Epidermal melanocyte (primary cell): ENCODE measurements at regions not wholly inside any gene's neighbourhood (a gene's known extent, or its start where the extent isn't known, plus 50 kb on each side); places are given as distances from the start of the nearest gene placed in this dataset.

Source experiments
- DNase-seq: peaks from one replicate; pipeline ENCODE4 v3.0.0; 2011; ENCODE audit warnings: low spot score; ENCODE audit not compliant: insufficient read length

DNA sequence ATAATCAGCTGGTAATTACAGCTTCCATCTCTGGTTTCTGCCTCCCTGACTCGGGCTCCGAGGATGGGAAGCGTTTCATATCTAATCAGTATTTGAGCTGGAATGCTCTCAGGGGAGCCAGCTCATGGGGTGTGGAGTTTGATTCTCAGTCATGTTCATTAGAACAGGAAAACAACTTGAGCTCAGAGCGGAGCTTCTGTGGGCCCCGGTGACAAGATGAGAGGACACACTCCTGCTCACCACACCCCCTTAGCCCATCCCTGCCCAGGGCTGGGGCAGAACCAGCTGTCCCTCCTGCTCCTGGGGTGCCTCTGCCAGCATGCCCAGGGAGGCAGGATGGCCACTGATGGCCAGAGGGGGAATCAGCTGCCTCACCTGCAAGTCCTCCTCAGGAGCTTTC is 726.0 kb downstream of the PTPRU start:
- no peak for DNase-seq

DNA sequence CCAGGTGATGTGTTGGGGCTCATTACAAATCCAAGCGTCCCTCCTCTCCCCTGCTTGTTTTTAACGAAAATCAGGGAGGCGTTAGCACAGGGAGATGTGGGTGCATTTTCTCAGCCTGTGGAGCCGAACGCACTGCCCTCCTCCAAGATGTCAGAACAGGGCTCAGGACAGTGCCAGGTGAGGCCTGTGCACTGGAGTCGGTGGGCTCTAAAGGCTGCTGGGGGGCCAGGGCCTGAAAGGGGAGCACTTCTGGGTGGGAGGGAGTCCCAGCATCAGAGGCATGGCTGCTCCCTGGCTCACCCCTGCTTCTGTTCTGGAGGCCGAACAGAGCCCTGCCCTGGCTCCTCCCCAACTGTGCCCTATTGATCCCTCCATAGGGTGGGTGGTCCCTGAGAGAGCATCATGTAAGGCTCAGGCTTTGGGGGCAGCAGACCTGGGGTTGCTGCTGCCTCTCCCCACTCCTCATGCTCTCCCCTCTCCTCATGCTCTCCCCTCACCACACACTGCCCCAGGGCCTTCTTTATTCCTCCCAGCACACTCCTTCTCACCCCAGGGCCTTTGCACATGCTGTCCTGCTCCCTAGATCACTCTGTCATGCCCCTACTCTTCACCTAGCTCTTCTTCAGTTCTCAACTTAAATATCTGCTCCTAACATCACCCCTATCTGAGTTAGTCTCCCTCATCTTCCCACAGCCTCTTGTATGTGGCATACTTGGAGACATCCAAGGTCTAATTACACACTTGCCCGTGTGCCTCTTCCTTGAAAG is 725.2 kb downstream of the PTPRU start:
- DNase-seq: no peak

DNA sequence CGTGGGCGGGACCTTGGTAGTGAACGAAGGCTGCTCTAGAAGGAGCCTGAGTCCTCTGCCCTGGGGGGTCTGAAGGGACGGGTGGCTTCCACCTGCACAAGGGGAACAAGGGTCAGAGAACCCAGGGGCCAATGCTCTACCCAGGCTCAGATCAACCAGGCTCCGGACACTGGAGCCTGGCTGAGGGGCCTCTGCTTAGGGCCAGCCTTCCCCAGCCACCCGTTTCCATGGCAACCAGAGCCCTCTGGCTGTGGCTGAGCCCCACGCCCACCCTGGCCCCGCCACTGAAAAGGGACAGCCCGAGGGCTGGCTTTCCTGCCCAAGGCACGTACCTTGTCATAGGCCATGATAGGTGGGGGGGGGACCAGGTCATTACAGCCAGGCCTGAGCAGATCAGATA is 724.6 kb downstream of the PTPRU start:
- DNase-seq: no peak

DNA sequence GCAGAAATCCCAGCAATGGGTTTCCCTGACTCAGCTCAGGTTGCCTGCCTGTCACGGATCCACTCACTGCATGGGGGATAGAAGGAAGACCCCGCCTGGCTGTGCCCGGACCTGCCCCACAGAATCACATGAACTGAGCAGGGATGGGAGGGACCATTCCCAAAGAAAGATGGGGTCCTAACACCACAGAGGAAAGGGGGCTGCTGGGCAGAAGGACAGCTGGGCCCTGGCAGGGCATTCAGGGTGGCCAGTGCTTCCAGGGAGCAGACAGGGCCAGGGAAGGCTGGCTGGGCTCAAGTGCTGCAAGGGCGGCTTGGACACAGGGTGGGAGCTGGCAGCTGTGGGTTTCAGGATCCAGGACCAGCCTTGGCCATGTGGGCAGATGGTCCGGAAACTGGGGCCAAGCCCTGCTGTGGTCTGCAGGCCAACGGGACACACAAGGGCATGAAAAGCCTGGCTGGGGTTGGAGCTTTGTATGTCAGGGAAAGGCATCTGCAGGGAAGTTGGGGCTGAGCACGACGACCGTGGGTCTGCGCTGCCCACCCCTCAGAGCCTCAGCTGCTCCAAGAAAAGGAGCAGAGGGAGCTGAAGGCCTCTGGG is 723.9 kb downstream of the PTPRU start:
- DNase-seq: no peak

DNA sequence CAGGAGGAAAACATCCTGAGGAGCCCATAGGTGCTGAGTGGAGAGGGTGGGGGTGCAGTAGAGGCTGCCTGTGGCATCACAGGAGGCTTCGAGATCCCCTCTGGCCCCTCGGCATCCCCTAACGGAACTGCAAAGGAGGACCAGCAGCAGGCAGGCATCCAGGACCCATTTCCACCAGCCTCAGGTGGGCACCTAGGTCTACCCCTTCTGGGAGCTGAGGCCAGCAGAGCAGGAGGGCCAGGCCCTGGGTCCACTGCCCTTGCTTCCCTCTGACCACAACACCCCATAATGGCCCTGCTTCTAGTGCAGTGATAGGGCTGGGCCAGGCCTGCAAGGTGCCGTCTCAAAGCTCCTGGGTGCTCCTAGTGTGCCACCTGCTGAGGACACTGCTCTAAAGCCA is 723.0 kb downstream of the PTPRU start:
- DNase-seq: no peak

DNA sequence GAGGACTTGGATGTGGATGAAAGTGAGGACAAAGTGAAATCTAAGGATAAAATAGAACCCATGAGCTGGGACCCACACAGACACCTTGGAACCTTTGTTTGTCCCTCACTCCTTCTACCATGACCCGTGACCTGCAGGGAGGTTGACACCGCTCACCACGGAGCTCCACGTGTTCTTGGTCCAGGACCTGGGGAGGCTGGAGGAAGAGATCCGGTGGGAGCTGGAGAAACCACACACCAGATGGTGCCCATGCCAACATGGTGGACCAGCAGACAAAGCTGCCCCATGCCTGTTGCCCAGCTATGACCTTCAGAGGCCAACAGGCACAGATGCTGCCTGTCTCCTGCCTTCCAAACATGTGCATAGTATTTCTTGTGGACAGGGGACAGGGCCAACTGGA is 721.9 kb downstream of the PTPRU start:
- DNase-seq: no peak

DNA sequence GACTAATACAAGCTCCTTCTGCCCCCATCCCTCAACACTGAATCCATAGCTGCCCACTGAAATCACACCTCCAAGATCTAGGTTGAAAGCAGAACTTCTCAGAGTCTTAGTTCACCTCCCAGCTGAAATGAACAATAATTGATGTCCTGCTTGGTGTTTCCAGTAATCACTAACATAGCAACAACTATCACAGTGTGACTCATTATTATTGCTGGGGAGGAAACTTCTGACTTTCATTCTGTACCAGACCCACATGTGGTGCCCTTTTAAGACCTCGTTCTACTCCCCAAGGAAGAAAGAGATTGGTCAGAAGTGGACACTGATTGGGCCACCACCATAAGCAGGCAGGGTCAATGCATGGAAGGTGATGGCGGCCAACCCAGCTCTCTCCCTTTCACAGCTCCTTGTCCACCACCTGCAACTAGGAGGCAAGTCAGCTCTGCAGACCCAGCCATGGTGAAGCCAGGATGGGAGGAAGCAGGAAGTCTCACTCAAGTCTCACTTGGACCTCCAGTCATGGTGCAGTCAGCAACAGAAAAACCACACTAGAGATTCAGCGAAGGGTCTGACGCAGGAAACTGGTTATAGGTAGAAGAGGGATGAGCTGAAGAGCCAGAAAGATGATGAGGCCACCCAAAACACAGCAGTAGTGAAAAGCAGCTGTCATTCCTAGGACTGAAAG is 720.2 kb downstream of the PTPRU start:
- DNase-seq: no peak

DNA sequence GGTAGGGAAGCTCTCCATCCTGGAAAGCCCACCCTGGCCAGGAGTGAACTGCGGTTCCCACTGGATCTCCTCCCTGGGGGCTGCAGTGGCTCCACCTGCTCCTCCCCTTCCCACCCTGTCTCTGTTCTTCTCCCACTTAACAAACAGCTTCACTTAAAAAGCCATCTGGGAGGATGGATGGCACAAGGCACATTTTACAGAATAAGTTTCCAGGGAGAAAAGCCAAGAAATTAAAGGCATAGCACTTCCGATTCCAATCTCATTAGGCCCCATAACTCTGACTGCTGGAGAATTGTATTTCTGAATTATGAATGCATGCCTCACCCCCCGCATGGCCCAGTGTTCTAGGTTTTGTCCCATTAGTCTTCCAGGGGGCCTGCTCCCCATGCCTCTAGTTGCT is 718.3 kb downstream of the PTPRU start:
- no peak for DNase-seq

DNA sequence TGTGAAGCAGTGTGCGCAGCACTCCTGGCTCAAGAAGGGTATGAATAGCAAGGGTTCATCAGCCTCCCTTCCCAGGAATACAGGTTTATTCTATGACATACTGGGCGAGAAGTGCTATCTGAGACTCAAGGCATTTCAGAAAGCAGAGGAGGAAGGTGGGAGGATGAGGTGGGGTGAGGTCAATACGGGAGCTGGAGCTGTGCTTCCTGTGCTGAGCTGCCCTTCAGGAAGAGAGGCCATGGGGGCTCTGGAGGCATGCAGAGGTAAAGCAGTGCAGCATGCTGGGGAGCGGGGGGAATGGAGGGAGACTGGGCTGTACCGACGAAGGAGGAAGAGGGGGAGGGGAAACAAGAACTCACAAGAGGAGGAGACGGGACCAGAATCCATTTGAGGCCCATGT is 717.6 kb downstream of the PTPRU start:
- DNase-seq: no peak

DNA sequence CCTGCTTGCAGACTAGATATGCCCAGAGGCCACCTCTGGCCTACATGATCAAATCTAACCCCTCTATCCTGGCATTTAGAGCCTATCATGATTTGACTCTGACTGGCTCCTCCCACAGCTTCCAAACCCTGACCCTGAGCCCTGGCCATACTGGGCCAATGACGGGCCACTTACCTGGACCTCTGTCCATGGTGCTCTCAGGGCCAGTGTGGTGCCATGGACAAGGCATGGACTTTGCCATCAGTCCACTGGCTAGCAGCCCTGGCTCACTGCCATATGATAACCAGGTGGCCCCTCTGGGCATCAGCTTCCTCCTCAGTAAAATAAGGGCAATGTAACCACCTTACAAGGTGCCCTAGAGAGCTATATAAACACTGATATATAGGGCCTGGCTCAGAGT is 713.4 kb downstream of the PTPRU start:
- DNase-seq: no peak

DNA sequence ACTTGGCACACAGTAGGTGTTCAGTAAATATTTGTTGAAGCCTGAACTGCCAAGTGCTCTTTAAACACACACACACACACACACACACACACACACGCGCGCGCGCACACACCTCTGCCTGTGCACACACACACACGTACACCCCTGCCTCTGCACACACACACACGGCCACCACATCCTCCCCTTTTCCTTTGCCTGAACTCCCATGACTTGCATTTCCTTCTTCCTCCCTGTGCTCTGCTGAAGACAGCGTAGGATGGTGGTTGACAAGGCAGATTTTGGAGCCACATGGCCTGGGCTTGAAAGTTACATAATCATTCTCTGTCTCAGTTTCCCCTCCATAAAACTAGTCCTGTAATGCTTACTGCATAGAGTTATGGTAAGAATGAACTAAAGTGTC is 712.3 kb downstream of the PTPRU start:
- no peak for DNase-seq

DNA sequence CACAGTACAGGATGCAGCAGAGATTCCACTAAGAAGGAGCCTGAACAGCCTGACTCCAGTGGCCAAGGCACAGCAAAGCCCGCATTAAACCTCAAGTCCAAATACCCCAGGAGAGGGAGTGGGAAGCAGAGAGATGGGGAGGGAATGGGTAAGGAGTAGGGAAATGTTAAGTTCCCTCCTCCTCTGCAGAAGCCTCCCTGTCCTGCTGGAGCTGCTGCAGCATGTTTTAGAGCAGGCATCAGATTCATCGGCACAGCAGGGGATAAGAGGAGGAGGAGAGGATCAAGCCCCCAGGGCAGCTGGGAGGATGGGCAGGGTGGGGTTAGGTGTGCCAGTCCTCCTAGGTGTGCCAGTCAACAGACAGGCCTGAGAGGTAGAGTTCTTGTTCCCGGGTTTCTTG is 709.7 kb downstream of the PTPRU start:
- no peak for DNase-seq

DNA sequence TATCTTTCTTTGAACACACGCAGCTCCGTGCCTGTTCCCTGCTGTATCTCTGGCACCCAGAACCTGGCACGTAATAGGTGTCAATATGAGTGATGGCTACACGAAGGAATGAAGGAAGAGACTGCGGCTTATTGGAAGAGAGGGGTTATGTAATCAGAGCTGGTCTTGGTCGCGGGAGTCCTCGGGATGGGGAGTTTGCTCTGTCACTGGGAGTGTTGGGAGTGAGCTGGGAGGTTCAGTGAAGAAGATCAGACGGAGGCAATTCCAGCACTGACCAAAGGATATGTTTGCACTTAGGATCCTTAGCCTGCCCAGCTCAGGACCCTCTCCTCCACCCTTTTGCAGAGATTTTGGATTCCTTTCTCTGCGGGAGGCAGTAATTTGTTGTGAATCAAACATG is 709.1 kb downstream of the PTPRU start:
- no peak for DNase-seq

DNA sequence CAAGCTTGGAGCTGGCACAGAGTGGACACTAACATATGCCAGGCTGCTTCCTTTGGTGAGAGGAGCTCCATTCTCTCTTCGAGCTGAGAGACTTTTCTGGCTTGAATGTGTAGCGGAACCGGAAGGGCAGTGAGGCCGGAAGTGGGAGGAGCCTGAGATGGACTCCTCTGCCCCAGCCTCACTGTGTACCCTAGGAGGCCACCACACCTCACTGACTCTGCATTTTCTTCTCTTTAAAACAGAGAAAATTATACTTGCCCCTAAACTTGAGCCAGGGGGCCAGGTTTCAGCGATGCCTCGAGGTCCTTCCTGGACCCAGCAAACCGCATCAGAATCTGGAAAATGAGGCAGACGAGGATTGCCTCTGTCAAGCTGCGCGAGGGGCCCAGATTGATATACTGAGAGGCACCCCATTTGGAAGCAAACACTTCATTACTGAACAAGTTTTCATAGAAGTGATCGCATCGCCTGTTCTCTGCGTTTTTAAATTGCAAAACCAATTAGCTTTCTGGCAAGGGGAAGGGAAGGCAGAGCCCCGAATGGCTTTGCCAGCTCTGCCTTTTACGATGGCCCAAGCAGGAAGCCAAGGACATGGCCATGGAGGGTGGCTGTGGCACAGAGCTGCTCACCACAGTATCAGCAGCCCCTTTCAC is 708.1 kb downstream of the PTPRU start:
- DNase-seq: no peak

DNA sequence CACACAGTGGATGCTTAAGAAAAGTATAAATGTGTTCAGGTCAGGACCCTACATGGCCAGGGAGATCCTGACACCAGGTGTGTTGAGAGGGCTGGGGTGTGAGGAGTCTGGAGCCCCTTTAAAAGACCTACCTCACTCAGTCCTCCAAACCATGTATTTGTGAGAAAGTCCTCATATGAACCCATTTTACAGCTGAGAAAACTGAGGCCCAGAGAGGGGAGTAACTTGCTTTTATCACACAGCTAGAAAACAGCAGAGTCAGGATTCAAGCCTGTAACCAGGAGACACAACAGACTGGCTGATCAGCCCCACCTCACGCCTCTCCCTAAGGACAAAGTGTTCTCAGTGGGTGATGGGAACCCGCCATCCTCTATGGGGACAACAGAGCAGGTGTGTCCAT is 706.7 kb downstream of the PTPRU start:
- DNase-seq: no peak

DNA sequence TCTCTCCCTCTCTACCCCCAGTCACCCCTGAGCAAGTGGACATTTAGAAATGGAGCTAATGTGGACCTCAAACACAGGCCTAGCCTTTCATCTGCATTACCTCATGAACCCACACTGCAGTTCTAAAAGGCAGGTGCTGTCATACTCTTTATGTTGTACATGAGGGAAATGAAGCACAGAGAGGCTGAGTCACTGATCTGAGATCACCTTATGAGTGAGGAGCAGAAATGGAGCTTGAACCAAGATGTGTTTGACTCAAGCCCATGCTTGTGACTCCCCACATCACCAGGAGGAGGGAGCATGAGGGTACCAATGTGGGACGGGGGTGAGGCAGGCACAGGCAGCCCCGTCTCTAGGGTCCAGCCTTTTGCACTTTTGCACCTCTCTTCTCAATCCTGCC is 702.8 kb downstream of the PTPRU start:
- no peak for DNase-seq

DNA sequence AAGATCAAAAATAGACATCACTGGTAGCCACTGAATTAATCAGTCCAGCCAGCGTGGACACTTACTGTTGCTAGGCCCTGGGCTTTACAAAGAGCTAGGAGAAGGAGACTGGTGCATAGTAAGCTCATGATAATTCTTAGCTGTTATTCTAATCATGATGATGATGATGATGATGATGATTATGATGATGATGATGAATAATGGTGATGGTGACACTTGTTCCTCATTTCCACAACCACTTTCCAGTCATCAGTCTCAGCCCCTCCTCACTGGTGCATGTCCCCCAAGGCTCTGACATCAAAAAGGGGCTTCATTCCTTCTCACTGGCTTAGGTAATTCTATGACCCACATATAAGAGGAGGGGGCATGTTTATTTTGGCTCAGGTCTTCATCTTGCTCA is 701.0 kb downstream of the PTPRU start:
- DNase-seq: no peak

DNA sequence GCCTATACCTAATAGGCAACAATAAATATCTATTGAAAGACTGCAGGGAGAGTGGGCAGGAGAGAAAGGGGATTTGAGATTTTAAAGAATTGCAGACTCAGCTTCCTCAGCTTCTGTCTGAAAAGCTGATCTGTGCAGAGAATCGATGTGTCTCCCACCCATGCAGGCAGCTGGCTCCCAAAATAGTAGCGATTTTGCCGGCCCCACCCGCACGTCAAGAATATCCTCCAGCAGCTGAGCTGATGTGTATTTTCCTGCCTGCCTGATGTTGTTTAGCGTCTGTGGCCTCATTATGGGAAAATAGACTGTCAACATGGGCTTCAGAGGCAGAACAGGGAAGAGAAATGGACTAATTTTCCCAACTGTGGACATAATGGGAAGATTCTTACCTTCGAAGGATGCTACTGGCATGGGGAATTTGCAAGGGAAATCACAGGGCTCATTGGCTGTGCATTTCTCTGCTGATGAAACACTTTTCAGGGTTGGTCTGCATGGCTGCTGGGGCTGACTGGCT is 699.8 kb downstream of the PTPRU start:
- no peak for DNase-seq

DNA sequence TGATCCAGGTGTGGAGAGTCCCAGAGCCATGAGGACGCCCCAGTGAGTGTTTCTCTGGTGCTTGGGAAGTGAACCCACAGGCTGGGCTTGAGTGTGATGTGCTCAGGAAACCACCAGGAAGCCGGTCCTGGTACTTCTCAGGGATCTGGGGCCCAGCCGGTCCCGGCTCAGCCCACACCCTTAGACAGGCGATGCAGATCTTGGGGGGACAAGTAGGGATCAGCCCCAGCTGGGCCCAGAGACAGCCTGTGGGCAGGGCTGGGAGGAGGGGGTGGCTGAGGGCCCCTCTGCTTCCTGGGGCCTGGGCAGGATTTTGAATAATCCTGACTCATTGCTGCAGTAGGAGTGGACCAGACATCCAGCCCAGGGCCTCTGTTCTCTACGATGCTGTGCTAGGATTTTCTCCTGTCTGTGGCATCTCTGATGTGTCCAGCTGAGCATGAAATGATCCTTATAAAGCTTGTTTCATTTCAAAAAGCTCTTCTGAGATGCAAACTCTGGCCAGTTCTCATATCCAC is 698.0 kb downstream of the PTPRU start:
- DNase-seq: no peak

DNA sequence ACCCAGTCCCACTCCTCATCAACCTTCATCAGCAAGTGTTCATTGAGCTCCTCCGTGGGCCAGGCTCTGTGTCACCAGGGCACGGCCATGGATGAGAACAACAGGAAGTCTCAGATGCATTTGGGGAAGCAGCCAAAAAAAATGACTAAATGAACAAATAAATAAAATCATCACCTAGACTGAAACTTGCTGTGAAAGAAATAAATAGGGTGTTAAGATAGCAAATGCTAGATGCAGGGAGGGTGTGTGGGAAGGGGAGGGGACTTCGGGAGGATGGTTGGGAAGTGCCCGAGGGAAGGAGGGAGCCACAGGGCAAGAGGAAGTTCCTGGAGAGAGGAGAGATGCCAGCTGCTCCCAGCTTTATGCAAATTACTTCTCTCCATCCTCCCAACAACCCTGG is 696.7 kb downstream of the PTPRU start:
- no peak for DNase-seq

DNA sequence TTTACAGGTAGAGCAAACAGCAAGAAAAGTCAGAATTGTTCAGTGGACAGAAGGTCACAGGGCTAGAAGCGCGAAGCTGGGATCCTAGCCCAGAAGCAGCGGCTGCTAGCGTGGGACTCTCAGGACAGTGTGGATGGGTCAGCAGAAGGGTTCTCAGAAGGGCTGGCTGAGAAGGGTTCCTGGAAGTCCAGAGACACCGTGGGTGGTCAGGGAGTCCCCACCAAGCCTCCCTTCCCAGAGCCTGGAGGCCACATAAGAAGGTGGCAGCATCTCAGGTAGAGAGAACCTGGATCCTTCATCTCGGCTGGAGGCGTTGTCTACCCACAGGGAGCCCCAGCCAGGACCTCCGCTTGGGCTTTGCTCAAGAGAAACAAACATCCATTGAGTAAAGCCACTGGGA is 696.3 kb downstream of the PTPRU start:
- DNase-seq: no peak
